GM12891 (cell line): ENCODE measurements at regions not wholly inside any gene's neighbourhood (a gene's known extent, or its start where the extent isn't known, plus 50 kb on each side); places are given as distances from the start of the nearest gene placed in this dataset.

Experiments
- POLR2A ChIP-seq: IDR thresholded peaks from 2 replicates; pipeline ENCODE4 v1.6.1; 2011; ENCODE audit warnings: low read depth, low read length, control low read depth
- POLR2AphosphoS5 ChIP-seq: IDR thresholded peaks from 2 replicates; pipeline ENCODE4 v1.6.1; 2011; ENCODE audit warnings: low read depth, low read length, control low read depth
- SPI1 ChIP-seq: IDR thresholded peaks from 2 replicates; pipeline ENCODE4 v1.6.1; 2011; ENCODE audit warnings: low read depth, low read length, control low read depth
- TAF1 ChIP-seq: IDR thresholded peaks from 2 replicates; pipeline ENCODE4 v1.6.1; 2011; ENCODE audit warnings: low read depth, low read length, control low read depth

DNA sequence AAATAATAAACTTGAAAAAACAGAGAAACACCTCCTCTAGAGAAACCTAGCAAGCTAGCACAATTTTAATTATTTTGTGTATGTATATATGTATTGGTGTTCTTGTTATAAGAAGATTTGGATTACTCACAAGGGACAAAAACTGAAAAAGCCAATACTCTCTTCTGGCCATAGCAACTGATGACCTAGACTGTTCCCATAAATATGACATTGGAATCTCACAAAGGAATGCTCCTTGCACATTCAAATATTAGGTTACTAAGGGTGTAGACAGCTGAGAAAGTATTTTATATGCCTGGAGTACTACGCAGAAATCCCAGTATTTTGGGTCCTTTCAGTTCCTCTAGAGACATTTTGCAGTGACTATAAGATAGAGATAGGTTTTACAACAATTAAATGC is 279.4 kb downstream of the FZD1 start:
- TF ChIP-seq POLR2AphosphoS5 = no peak
- TF ChIP-seq POLR2A = no peak
- TF ChIP-seq TAF1 = no peak
- TF ChIP-seq SPI1 = no peak
